IPS DF 4.7 (cell line): ENCODE measurements at regions not wholly inside any gene's neighbourhood (a gene's known extent, or its start where the extent isn't known, plus 50 kb on each side); places are given as distances from the start of the nearest gene placed in this dataset.
"Not testable (repeated sequence)": the region's sequence is repeated elsewhere in the genome, so short reads cannot be mapped to it uniquely, and the experiment has no call there.

ENCODE experiments used
- DNase-seq: peaks from one replicate; pipeline ENCODE4 v3.0.0-alpha.2; 2013; ENCODE audit warnings: low spot score; ENCODE audit errors: extremely low read depth

DNA sequence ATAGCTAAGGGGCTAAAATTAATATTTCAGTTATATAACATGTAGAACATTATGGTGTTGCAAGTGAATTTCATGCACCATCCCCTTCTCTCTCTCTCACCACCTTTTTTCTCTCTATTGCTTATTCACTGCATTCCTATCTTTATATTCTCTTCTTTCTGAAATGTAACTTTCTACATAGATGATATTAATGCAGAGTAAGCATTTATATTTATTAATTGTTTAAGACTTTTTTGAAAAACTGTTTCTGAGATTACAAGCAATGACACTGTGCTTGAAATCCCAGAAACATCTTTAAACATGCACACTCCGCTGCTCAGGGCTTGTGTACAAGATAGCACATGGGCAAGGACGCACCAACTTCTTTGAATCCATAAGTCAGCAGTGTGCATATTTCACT, 567.7 kb upstream of the SGCD start:
- no peak for DNase-seq

- DNase-seq = no peak
These were observed 567.0 kb upstream of the SGCD start for GRCh38 chr5:155759984-155760383.

DNA sequence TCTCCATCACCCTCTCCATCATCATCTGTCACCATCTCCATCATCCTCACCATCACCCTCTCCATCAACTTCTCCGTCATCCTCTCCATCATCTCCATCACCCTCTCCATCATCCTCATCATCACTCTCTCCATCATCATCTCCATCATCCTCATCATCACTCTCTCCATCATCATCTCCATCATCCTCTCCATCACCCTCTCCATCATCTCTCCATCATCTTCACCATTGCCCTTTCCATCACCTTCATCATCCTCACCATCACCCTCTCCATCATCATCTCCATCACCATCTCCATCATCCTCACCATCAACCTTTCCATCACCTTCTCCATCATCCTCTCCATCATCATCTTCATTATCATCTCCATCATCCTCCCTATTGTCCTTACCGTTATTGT, 565.5 kb upstream of the SGCD start:
- DNase-seq = no peak

DNA sequence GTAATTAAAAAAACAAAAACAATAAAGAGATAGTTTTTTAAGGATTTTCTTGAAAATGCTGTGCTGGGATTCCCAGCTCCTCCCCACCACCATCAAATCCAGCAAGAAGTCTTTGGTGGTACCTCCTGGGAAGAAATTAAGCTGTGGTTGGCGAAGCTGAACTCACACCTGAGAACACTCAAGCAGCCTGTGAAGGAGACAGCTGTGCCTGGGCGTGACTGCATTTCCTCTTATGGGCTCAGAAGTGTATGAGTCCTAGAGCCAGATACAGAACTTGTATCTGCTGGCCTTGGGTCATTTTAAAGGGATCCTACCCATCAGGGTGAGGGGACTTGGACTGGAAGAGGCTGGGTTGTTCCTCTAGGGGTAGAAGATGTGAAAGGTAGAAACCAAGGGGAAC, 561.2 kb upstream of the SGCD start:
- DNase-seq = no peak

DNA sequence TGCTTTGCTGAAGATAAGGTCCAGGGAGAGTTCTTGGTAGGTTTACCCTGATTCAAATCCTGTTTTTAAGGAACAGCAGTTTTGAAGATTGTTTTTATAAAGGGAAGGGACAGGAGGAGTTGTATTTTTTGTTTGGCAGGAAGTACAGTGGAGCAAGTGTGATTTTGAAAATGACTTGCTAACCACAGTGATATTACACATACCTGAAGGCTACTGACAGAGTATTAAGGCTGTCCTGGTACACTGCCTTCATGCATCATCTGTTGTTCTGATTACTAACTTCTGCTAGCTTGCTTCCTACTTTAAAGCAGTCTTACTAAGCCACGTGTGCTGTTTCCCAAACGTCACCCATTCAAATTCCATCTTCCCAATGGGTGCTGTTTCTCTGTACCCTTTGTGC, 559.5 kb upstream of the SGCD start:
- DNase-seq = no peak

GRCh38 chr5:155768332-155768731, 558.6 kb upstream of the SGCD start:
- no peak for DNase-seq

GRCh38 chr5:155772009-155772662, 554.8 kb upstream of the SGCD start:
- no peak for DNase-seq

- no peak for DNase-seq
These were observed 553.3 kb upstream of the SGCD start for GRCh38 chr5:155773680-155774079.

DNA sequence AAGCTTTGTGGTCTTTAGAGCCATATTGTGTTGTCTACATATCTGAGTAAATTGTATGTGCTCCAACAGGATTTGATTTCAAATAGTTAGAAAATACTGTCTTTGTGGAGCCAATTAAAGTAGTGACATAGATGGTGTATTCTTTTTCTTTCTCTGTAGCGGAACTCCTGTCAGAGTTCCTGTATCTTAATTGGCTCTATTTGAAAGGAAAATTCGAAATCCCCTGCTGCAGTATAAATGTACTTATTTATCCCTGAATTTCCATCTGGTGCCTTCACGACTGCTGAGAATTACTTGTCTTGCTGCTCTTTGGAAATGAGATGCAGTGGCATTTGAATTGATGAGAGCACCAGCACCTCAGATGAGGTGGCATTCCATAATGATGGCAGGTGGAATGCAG, 546.7 kb upstream of the SGCD start:
- DNase-seq = no peak

DNA sequence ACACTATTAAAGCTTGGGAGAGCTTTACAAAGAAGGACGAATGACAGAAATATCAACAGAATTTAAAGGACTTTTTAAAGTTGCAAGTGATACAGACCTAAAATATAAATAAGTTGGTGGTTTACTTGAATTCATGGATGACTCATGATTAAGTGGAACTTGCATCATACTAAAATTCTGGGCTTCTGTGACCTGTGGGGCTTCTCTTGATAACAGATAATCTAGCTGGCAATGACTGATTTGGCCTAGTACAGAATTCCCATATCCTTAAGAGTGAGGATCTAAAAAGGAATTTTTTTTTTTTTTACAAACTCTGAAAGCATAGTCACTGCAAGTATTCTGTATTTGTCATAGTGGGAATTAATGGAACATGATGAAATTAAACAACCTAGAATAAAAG, 543.7 kb upstream of the SGCD start:
- DNase-seq = no peak

GRCh38 chr5:155783791-155784190, 543.2 kb upstream of the SGCD start:
- DNase-seq = no peak

DNA sequence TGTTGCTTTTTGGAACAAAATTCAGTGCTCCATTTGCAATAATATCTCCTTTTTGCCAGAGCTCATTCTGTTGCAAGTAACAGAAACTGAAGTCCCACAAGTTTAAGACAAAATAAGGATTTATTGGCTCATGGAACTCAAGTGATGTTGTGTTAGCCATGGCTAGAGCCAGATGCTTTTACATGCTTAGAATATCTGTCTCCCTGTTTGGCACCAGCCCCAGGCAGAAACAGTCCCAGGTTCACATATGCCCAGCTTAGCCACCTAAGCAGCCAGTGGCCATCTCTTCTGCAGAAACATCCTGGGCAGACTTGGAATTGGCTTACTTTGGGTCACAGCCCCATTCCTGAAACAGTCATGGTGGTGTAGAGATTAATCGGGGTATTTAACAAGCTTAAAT, 540.9 kb upstream of the SGCD start:
- no peak for DNase-seq

GRCh38 chr5:155792873-155793272, 534.1 kb upstream of the SGCD start:
- DNase-seq = no peak

- DNase-seq = no peak
These were observed 532.2 kb upstream of the SGCD start for GRCh38 chr5:155794795-155795194.

DNA sequence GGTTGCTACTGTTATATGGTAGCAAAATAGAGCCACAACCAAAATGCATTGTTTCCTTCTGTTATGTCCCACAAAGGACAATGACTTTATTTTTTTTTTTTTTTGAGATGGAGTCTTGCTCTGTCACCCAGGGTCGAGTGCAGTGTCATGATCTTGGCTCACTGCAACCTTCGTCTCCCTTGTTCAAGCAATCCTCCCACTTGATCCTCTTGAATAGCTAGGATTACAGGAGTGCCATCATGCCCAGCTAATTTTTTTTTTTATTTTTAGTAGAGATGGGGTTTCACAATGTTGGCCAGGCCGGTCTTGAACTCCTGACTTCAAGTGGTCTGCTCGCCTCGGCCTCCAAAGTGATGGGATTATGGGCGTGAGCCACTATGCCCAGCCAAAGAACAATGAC, 527.7 kb upstream of the SGCD start:
- DNase-seq = no peak

GRCh38 chr5:155807884-155808576, 518.9 kb upstream of the SGCD start:
- no peak for DNase-seq

GRCh38 chr5:155815248-155815647, 511.7 kb upstream of the SGCD start:
- no peak for DNase-seq

DNA sequence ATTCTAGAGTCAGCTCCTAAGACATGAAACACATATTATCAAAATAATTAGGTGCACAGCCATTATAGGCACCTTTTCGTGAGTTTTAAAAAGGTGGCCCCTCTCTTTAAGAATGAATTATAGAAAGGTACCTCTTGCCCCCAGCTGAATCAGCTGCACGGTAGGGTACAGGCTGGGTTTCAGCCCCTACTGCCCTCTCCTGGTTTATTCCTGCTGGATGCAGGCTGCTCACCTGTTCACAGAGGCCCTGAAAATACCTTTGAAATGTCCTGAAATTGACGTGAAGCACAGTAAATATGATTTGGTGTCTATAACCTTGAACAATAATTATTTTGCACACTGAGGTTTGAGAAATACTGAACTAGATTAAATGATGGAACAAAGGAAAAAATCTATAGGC, 504.8 kb upstream of the SGCD start:
- DNase-seq = no peak

DNA sequence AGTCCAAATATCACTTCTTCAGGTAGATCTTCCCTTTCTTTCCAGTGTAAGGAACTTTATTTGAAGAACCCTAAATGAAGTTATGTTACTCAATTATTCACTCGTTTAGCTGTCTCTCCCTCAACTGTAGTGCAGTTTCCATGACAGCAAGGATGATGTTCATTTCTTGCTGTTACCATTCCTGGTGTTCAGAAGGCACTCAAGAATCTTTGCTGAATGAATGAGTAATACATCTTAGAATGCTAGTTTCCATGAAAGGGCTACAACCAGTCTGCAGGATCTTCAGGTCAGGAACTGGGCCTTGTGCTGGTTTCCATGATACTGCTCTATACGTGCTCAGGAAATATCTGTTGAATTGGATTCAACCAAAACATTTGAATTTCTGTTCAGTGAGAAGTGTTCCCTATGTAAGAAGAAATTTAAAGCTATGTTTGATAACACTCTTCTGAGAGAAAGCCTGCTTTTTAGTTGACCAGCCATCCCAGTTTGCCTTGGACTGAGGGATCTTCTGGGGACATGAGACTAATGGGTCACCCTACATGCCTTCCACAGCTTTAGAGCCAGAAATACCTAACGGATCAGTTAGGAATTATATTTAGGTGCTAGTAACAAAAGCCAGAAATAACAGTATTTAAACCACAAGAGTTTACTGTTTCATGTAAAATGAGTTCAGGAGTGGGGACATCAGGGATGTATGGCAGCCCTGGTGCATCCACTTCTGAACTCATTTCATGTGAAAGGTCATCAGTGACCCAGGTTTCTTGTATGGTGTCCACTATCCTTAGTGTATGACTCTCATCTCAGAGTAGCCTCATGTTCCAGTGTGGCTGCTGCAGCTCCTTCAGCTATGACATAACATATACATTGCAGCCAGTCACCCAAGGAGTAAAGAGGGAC, 500.1 kb upstream of the SGCD start:
- no peak for DNase-seq

DNA sequence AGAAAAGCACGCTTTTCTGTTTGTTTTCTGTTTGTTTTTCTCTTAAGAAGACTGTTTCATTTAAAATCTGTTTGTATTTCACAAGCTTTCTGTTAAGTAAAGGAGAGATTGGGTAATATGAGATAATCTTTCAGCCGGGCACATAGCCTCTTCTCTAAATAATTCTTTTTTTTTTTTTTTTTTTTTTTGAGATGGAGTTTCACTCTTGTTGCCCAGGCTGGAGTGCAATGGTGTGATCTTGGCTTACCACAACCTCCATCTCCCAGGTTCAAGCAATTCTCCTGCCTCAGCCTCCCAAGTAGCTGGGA, 499.5 kb upstream of the SGCD start:
- DNase-seq = not testable (repeated sequence)

DNA sequence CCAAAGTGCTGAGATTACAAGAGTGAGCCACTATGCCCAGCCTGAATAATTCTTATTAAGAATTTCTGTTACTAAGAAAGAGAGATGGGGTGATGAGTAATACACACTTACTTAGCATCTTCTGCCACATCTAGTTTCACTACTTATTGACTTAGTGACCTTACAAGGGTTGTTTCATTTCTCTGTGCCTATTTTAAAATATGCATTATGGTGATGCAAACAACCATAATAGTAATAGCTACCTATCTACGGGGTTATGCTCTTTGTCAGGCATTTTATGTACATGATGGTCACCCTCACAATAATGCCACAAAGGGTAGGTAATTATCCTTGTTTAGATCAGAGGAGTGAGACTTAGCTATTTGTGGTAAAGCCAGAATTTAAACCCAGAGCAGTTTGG, 499.0 kb upstream of the SGCD start:
- no peak for DNase-seq

DNA sequence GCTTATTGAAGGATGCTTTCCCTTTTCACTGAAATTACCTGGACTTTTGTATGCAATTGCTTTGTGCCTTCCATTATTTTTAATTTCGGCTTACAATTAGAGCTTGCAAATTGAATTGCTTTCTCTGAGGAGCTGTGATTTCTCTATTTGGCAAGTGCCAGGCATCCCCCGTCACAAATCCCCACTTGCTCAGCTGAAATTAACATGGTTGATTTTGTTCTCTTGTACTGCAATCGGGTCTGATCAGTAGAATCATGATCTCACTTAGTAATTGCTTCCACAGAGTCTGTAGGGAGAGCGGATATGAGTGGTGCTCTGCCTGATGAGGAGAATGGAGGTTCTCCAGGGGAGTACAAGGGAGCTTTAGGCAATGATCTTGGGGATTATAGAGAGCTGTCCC, 495.5 kb upstream of the SGCD start:
- DNase-seq = no peak

GRCh38 chr5:155833287-155833686, 493.7 kb upstream of the SGCD start:
- DNase-seq = no peak
